Parathyroid adenoma (tissue), 2 donors: ENCODE measurements at regions not wholly inside any gene's neighbourhood (a gene's known extent, or its start where the extent isn't known, plus 50 kb on each side); places are given as distances from the start of the nearest gene placed in this dataset.
"Not testable (repeated sequence)": the region's sequence is repeated elsewhere in the genome, so short reads cannot be mapped to it uniquely, and the experiment has no call there.

ENCODE experiments used
- H2AFZ ChIP-seq: fragments of 300-600 bp; sonication (generic); one replicate; pipeline ENCODE4 v1.7.0; 2017; ENCODE audit warnings: antibody characterized with exemption, mild to moderate bottlenecking
- H3K27ac ChIP-seq: fragments of 300-600 bp; sonication (generic); one replicate; pipeline ENCODE4 v1.7.0; 2017
- H3K27me3 ChIP-seq: fragments of 300-600 bp; sonication (generic); one replicate; pipeline ENCODE4 v1.7.0; 2017; ENCODE audit warnings: low read length; ENCODE audit not compliant: control insufficient read depth, insufficient read depth
- H3K36me3 ChIP-seq: fragments of 300-600 bp; sonication (generic); one replicate; pipeline ENCODE4 v1.7.0; 2017; ENCODE audit warnings: low read length; ENCODE audit not compliant: control insufficient read depth, insufficient read depth
- H3K4me1 ChIP-seq: fragments of 300-600 bp; sonication (generic); one replicate; pipeline ENCODE4 v1.7.0; 2017; ENCODE audit warnings: control low read depth
- H3K4me2 ChIP-seq: fragments of 300-600 bp; sonication (generic); one replicate; pipeline ENCODE4 v1.7.0; 2017; ENCODE audit warnings: low read length
- H3K4me3 ChIP-seq: fragments of 300-600 bp; sonication (generic); one replicate; pipeline ENCODE4 v1.7.0; 2017; ENCODE audit warnings: low read depth, low read length
- H3K79me2 ChIP-seq: fragments of 300-600 bp; sonication (generic); one replicate; pipeline ENCODE4 v1.7.0; 2017; ENCODE audit warnings: control low read depth
- H3K9ac ChIP-seq: fragments of 300-600 bp; sonication (generic); one replicate; pipeline ENCODE4 v1.7.0; 2017; ENCODE audit warnings: mild to moderate bottlenecking
- H3K9me3 ChIP-seq: fragments of 300-600 bp; sonication (generic); one replicate; pipeline ENCODE4 v1.7.0; 2017; ENCODE audit warnings: low read length; ENCODE audit not compliant: control insufficient read depth
- donor health status: primary hyperparathyroidism.

GRCh38 chr2:87637249-87637990, 110.5 kb upstream of the PLGLB2 start:
- not testable (repeated sequence) for H3K36me3 ChIP-seq, H3K4me1 ChIP-seq, H3K27me3 ChIP-seq, H3K9me3 ChIP-seq, H3K4me3 ChIP-seq, H3K79me2 ChIP-seq, H2AFZ ChIP-seq, H3K4me2 ChIP-seq, H3K9ac ChIP-seq, H3K27ac ChIP-seq

DNA sequence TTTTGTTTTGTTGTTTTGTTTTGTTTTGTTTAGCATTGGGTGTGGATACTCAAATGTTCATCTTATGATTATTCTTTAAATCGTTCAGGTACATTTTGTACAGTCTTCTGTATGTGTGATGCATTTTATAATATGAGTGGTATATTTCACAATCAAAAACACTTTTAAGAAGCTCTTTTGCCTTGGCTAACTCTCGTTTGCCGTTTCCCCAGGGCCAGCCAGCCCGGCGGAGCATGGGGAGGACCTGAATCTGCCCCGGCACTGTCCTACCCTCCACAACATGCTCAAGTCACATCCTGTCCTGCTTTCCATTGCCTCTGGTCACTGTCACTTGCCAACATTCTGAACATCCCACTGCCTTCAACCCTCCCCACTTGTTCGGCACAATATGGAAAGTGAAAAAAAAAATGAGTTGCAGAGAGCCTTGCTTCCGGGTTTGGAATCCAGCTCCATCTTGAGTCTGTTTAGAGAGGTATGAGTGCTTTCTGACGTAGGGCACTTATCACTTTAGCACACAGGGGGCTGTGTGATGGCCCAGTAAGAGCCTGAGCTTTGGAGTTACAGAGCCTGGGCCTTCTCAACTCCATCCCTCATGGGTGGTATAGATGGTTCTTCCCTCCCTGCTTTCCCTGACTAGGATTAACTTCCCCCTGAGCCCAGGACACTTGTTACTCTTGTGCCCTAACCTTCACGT, 109.6 kb upstream of the PLGLB2 start:
- H3K4me2 ChIP-seq, H3K4me1 ChIP-seq, H3K36me3 ChIP-seq, H3K9me3 ChIP-seq, H3K79me2 ChIP-seq, H3K4me3 ChIP-seq, H3K27me3 ChIP-seq, H3K27ac ChIP-seq, H3K9ac ChIP-seq, H2AFZ ChIP-seq: not testable (repeated sequence)

- not testable (repeated sequence) for H3K4me1 ChIP-seq, H3K9me3 ChIP-seq, H3K4me2 ChIP-seq, H2AFZ ChIP-seq, H3K9ac ChIP-seq, H3K79me2 ChIP-seq, H3K4me3 ChIP-seq, H3K27me3 ChIP-seq, H3K36me3 ChIP-seq, H3K27ac ChIP-seq
These were observed 109.0 kb upstream of the PLGLB2 start for GRCh38 chr2:87638872-87639271.

GRCh38 chr2:87639801-87640440, 108.0 kb upstream of the PLGLB2 start:
- not testable (repeated sequence) for H3K27me3 ChIP-seq, H3K4me3 ChIP-seq, H3K9ac ChIP-seq, H3K27ac ChIP-seq, H3K79me2 ChIP-seq, H3K36me3 ChIP-seq, H3K4me1 ChIP-seq, H3K9me3 ChIP-seq, H3K4me2 ChIP-seq
- H2AFZ ChIP-seq, result peak overlapping the region; percentile 27

- H3K4me1 ChIP-seq, H3K36me3 ChIP-seq, H3K27me3 ChIP-seq, H3K79me2 ChIP-seq, H3K4me2 ChIP-seq, H2AFZ ChIP-seq, H3K4me3 ChIP-seq, H3K9ac ChIP-seq, H3K9me3 ChIP-seq, H3K27ac ChIP-seq: not testable (repeated sequence)
These were observed 106.8 kb upstream of the PLGLB2 start for GRCh38 chr2:87640961-87641563.

DNA sequence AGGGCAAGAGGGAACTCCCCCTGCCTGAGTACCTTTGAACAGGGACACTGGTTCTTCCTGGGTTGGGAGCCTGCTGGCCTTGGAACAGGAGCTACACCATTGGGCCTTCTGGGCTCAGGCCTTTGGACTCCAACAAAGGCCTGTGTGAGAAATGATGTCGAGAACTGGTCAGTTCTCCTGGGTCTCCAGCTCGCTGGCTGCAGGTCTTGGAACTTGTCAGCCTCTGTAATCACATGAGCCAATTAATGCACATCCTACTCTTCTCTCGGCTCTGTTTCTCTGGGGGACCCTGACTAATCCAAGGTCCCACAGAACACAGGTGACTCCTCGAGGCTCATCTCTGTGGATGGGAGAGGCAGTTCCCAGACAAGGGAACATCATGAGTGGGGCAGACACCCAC, 104.7 kb upstream of the PLGLB2 start:
- H3K4me3 ChIP-seq, H3K4me2 ChIP-seq, H3K9me3 ChIP-seq, H3K27me3 ChIP-seq, H3K4me1 ChIP-seq, H2AFZ ChIP-seq, H3K9ac ChIP-seq, H3K79me2 ChIP-seq, H3K27ac ChIP-seq, H3K36me3 ChIP-seq: not testable (repeated sequence)

GRCh38 chr2:87647737-87648498, 100.0 kb upstream of the PLGLB2 start:
- H3K36me3 ChIP-seq, H3K27ac ChIP-seq, H3K4me3 ChIP-seq, H3K4me1 ChIP-seq, H3K4me2 ChIP-seq, H3K9ac ChIP-seq, H2AFZ ChIP-seq, H3K79me2 ChIP-seq, H3K9me3 ChIP-seq, H3K27me3 ChIP-seq: not testable (repeated sequence)

GRCh38 chr2:87648815-87649214, 99.1 kb upstream of the PLGLB2 start:
- H3K27ac ChIP-seq, H3K4me2 ChIP-seq, H3K9ac ChIP-seq, H3K79me2 ChIP-seq, H3K4me3 ChIP-seq, H2AFZ ChIP-seq, H3K27me3 ChIP-seq, H3K9me3 ChIP-seq, H3K4me1 ChIP-seq, H3K36me3 ChIP-seq: not testable (repeated sequence)

- H3K36me3 ChIP-seq, H3K27ac ChIP-seq, H3K9me3 ChIP-seq, H3K79me2 ChIP-seq, H3K4me3 ChIP-seq, H3K9ac ChIP-seq, H3K4me2 ChIP-seq, H3K4me1 ChIP-seq, H2AFZ ChIP-seq, H3K27me3 ChIP-seq: not testable (repeated sequence)
These were observed 98.0 kb upstream of the PLGLB2 start for GRCh38 chr2:87649871-87650270.

- not testable (repeated sequence) for H3K4me1 ChIP-seq, H3K27ac ChIP-seq, H3K79me2 ChIP-seq, H3K4me3 ChIP-seq, H3K27me3 ChIP-seq, H3K9ac ChIP-seq, H3K9me3 ChIP-seq, H2AFZ ChIP-seq, H3K36me3 ChIP-seq, H3K4me2 ChIP-seq
These were observed 97.0 kb upstream of the PLGLB2 start for GRCh38 chr2:87650837-87651236.
